Glomerular visceral epithelial cell (primary cell): ENCODE measurements at regions not wholly inside any gene's neighbourhood (a gene's known extent, or its start where the extent isn't known, plus 50 kb on each side); places are given as distances from the start of the nearest gene placed in this dataset.
A peak's percentile ranks its signal among the peaks of the same experiment; 100 is the strongest.
"Not testable (repeated sequence)": the region's sequence is repeated elsewhere in the genome, so short reads cannot be mapped to it uniquely, and the experiment has no call there.

Experiments
- DNase-seq: peaks from one replicate; pipeline ENCODE4 v3.0.0-alpha.2; 2016; ENCODE audit errors: extremely low spot score

- DNase-seq: not testable (repeated sequence)
Observed at GRCh38 chr1:116851189-116851588, 58.5 kb upstream of the PTGFRN start.

GRCh38 chr1:116851846-116852245 lies 57.9 kb upstream of the PTGFRN start:
- no peak for DNase-seq

DNA sequence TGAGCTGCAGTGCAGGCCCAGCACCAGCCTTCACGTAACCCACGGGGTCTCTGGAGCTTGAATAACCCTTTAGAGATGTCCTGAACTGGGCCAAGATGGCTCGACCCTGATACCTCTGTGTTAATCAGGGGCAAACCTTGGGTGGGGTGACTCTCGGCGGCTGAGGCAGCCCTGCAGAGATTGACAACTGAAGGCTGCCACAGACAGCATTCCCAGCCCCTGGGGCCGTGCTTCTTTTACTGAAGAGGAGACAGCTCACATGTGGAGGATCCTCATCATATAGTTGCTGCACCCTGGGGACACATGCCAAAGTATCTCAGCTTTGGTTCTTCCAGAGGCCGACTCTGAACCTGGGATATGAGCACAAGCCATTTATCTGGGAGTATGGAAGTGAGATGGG lies 57.3 kb upstream of the PTGFRN start:
- DNase-seq: no peak

DNA sequence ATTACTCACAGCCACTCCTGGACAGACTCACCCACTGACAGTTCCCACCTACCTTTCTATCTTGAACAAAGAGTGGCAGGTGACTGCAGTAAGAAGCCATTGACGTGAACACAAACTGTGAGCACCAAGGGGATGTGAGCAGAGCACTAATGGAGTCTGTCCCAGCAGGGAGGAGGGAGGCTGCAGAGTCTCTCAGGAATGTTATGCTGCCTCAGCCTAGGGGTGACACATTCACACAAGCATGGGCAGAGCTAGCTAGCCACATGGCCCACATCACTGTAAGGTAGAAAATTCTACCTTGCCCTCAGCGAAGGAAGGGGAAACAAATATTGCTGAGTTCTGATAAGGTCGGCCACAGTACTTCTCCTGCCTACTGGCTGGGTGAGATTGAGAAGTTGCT lies 56.8 kb upstream of the PTGFRN start:
- peak; percentile 44 for DNase-seq

DNA sequence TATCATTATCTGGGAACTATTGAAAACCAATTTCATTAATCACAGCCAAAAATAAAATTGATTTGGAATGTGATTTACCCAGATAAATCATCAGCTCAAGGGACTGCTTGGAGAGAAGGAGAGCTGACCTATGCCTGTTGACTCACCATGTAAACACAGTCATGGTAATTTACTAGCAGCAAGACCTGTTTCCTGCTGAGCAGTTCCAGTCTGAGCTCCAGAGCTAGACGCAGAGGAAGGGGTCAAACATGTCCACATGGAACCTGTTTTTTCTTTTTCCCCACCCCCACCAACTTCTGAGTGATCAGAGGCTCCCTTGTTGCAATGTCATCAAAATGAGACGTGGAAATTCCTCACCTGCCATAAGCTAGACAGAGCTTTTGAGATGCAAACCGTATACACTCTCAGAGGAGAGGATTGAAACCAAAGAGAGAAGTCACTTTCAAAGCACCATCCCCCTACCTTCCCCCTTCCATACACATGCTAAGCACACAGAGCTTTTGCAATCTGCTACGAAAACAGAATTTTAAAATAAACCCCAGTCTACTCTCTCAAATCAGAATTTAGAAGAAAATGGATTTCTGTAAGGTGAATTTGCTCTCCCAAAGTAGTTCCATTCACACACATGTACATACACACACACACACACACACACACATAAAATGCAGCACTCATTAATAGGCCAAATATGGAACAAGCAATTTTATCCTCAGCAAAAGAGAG lies 55.9 kb upstream of the PTGFRN start:
- DNase-seq: peak; percentile 76

DNA sequence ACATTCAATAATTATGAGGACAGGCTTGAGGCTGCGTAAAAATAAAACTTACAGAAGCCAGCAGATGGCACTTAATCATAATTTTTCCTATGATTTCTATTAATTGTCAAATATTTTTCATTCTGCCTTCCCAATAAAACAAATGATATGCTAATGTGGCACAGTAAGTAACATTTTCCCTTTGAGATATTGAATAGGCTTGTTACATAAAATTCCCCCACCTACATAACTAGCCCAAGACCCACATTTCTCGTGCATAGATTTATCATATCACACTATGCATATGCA lies 55.4 kb upstream of the PTGFRN start:
- DNase-seq: no peak

DNA sequence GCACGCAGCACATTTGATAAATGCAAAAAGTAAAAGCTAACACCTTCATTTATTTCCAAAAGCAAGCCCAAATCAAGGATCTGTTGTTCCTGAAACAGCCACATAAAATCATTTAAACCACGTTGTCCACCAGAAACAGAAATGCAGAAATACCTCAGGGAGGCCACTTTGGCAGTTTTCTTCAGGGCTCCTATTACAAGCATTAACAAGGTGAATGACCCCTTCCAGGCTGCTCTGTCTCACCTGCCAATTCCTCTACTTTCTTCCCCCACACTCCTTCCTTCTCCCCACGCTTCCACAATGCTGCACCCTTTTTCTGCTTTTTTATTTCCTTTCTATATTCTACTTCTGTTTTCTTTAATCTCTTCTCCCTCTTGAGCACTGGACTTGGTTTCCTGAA lies 55.0 kb upstream of the PTGFRN start:
- DNase-seq: no peak

DNA sequence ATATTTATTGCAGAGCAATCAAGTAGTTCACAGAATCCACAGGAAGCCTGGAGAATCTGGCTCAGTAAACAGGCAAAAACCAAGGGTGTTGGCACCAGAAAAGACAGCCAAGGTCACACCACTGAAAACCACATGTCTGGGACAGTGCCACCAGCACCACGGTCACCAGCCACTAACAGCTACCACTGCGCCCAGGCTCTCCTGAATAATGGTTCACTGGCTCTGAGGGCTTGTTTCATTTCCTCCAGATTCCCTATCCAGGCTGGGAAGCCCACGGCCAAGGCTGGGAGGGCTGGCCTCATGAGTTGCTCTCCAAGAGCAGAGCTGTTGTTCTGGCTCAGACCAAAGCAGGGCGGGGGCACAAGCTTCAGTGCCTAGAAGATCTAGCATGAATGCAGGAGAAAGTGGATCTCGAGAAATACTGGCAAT lies 54.5 kb upstream of the PTGFRN start:
- peak; percentile 29 for DNase-seq

GRCh38 chr1:116855773-116856201 lies 53.9 kb upstream of the PTGFRN start:
- DNase-seq: no peak

DNA sequence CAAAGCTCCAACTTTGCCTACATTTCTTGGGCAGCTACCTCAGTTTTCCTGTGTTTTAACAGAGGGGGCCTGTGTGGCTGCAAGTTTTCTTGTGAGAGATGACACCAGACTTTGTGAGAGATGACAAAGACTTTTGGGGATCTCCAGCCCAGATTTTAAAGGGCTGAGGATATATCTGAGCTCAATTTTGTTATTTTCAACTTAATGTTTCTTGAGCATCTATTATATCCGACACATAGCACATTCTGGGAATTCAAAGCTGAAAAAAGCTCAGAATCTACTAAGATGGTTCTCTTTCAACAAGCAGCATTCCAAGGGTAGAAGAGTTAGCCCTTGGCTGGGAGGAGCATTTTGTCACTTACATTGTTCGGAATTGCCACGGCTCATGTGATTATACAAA lies 53.4 kb upstream of the PTGFRN start:
- no peak for DNase-seq

GRCh38 chr1:116857092-116857491 lies 52.6 kb upstream of the PTGFRN start:
- no peak for DNase-seq
